GM21529 (cell line): ENCODE measurements at regions not wholly inside any gene's neighbourhood (a gene's known extent, or its start where the extent isn't known, plus 50 kb on each side); places are given as distances from the start of the nearest gene placed in this dataset.

Experiments used
- ATAC-seq: cut with Tn5 transposase; IDR thresholded peaks from one replicate; pipeline ENCODE4 v1.9.1; 2021; ENCODE audit not compliant: unreplicated experiment

DNA sequence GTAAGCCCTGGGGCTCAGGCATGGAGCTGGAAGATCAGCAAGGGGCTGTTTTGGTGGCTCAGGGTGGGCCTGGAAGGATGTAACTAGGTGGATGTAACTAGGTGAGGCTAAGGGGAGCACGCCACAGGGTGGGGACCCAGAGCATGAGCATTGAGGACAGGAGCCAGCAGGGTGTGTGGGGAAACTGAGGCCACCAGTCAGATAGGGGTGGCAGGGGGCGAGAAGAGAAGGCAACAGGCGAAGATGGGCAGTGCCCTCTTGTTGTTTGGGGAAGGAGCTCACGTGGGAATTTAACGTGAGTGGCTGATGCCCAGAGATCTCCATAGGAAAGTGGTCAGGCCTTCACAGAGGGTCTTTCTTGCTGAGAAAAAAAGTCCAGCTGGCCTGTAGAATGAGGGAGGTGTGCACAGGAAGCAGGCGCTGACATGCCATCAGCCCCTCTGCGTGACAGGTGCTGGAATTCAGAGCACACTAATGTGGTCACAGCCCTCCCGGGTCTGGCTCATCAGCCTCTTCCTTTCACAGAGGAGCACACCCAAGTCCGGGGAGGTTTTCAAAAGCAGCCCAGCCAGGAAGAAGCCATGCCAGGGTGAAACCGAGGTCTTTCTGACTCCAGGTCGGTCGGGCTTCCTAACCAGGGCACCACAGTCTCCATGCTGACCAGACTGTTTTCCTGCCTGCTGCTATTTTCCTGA lies 54.6 kb upstream of the PAX6 start:
- ATAC-seq, result no peak

DNA sequence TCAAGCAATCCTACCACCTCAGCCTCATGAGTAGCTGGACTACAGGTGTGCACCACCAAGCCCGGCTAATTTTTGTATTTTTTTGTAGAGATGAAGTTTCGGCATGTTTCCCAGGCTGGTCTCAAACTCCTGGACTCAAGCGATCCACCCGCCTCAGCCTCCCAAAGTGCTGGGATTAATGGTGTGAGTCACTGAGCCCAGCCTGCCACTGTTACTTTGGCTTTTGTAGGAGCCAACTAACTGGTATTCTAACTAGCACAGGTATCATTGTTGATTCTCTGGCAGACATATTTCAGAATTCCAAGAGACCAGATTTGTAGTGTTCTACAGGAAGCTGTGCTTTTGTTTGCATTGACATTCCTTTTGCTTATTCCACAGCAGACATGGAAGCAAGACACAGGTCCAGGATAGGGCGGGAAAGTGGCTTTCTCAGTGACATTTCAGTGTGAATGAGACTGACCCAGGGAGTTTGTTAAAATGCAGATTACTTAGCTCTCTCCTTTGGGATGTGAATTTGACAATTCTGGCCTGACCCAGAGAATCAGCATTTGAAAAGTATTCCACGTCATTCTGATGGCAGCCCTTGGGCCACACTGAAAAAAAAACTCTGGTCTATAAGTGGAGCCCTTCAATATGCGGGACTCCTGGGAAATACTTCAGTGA lies 52.2 kb upstream of the PAX6 start:
- ATAC-seq, result no peak

GRCh38 chr11:31861011-31861410 lies 49.9 kb upstream of the PAX6 start:
- no peak for ATAC-seq
